GM19455 (cell line): ENCODE measurements at regions not wholly inside any gene's neighbourhood (a gene's known extent, or its start where the extent isn't known, plus 50 kb on each side); places are given as distances from the start of the nearest gene placed in this dataset.
A peak's percentile ranks its signal among the peaks of the same experiment; 100 is the strongest.

Source experiments
- ATAC-seq: cut with Tn5 transposase; IDR thresholded peaks from one replicate; pipeline ENCODE4 v1.9.1; 2021; ENCODE audit not compliant: unreplicated experiment

DNA sequence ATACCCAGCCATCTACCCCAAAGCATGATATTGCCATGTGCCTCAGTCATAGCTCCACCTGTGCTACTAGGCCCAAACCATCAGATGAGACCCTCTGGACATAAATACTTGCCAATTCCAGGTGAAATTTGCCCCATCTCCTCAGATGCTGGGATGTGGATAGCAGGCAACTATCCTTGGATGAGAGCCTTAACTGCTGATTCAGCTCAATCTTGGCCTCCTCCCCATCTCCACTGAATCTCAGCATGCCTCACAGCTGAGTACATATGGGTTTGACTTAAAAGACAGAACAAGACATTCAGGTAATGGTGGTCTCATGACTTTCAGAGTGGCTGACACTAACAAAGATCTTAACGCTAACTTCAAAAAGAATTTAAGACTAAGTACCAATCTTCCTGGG is 50.8 kb upstream of the KLHL13 start:
- no peak for ATAC-seq

DNA sequence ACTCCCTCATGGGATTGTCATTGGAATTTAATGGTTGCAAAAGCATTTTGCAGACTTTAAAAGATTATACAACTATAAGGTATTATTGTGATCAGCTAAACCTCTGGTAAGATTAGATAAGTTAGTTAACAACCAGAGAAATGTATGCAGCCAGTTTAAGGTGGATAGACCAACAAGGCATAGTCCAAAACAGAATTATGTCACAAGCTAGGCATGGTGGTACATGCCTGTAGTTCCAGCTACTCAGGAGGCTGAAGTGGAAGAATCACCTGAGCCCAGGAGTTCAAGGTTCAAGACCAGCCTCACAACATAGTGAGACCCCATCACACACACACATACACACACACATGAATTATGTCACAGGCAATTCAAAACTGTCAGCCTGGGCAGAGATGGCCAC is 54.7 kb upstream of the KLHL13 start:
- no peak for ATAC-seq

DNA sequence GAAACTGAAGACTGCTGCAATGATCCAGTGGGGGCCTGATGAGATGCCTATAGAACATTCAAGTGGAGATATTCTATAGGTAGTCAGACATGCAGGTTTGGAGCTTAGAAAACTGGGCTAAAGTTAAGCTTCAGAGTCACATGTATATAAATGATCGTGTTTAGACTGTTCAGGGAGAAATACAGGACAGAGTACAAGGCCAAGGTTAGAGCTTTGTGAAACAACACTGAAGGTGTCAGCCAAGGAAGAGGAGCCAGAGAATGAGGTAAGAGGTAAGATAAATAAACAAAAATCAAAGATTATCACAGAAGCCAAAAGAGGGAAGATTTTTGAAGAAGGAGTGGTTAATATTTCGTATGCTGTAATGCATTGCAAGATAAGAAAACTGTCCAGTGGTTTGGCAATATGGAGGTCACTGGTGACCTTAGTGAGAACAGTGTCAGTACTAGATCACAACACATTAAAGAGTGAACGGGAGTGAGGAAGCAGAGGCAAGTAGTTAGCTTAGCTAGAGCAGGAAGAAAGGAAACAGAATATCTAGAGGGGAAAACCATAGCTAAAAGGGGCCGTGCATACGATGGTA is 58.0 kb upstream of the KLHL13 start:
- ATAC-seq, result no peak

DNA sequence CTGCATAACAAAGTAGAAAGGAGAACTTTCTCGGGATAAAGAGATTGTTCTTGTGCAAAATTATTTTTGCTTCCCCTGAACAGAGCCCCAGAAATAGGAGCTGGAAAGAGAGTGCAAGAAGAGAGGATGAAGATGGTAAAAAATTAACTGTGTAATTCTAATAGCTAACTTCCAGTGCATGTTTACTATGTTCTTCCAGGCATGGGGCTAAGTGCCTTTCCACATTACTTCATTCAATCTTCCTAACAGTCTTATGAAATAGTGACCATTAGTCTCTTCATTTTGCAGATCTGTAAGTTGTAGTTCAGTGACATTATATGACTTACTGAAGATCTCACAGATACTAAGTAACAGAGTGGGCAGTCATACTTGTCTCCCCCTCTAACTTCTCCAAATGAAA is 61.1 kb upstream of the KLHL13 start:
- no peak for ATAC-seq

DNA sequence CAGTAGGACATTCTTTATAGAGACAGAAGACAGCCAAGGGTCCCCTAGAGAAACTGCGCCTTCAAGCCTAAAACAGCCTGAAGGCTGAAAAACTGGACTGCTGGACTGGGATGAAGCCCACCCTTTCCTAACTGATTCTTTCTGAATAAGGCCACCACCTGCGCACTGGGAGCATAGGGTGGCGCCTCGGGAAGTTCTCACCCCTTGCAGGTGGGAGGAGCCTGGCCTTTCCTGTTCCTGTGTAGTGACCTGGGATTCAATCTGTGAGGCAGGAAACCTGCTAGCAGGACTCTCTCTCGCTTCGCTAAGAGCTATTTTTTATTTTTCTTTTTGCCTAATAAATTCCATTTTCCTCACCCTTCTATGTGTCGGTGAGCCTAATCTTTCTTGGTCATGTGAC is 61.8 kb upstream of the KLHL13 start:
- no peak for ATAC-seq

DNA sequence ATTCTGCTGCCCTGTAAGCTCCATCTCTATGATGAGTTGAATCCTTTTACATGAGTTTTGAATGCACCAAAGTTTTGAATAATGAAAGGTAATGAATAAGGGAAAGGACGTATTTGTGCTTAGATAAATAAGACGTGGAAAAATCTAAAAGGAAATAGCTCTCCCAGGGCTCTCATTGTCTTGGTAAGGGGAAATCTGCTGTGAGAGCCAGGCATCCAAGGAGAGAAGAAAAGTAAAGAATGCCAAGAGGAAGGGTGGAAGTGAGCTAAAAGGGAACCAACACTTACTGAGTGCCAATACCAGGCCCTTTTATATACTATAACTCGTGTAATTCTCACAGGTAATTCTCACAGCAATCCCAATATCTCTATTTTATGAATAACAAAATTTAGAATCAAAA is 62.6 kb upstream of the KLHL13 start:
- ATAC-seq, result no peak

DNA sequence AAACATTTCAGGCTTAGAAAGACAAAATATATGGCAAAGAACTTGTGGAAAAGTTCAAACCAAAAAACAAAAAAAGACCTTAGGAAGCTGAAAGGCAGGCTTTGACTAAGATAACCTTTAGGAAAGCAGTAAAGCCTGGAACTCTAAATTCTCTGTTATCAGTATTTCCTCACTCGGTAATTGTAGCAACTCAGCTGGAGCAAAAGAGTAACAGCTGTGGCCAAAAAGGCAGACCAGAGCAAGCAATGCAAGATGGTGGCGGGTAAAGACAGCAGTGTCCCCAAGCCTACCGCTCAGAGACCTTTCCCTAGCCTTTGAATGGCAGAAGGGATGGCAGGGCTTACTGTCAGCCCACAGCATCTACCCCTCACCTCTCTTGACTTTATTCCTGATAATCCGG is 63.1 kb upstream of the KLHL13 start:
- ATAC-seq, result no peak

DNA sequence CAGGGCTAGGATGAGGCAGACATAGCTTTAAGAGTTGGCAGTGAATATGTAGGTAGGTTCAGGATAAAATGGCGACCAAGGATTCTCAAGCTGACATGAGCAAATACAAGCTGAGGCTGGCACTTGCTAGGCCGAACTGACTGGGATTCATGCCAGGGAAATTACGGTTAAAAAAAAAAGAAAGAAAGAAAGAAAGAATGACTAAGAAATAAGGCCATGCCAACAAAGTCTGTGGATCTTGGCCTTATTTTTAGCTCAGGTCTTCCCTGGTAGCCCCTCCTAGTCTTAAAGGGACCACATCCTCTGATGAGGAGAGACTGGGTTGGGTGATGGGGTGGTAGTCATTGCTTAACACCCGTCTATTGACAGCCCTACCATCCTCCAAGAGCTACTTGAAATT is 64.4 kb upstream of the KLHL13 start:
- no peak for ATAC-seq

DNA sequence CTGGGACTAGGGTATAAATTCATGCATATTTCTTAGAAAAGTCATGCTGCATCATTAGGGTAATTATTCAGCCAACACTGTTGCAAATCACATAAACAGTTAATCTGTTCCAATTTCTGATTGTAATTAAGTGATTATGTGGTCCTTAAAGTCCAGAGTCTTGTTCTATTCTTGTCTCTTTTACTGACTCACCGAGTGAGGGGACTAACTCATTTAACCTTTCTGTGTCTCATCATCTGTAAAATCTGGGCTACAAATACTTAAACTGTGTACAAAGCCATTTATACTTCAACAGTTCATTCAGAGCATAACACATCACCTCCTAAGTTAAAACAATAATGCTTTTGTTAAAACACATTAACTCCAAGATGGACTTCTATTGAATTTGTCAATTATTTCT is 65.4 kb upstream of the KLHL13 start:
- ATAC-seq, result no peak

DNA sequence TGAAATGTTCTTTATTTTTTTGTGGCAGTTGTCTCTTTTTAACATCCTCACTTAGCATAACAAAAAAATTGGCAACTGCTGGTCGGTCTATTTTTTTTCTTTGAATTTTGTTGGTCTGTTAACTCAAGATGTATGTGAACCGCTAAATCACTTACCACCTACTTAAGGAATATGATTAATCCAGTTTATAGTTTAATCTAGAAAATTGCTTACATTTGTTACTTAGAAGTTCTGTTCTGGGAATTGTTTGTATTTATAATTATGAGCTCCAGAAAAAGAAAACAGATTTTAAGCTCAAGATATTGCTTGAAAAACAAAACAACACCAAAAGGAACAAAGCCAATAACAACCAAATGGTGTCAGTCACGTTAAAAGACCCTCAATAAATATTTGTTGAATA is 66.1 kb upstream of the KLHL13 start:
- no peak for ATAC-seq

DNA sequence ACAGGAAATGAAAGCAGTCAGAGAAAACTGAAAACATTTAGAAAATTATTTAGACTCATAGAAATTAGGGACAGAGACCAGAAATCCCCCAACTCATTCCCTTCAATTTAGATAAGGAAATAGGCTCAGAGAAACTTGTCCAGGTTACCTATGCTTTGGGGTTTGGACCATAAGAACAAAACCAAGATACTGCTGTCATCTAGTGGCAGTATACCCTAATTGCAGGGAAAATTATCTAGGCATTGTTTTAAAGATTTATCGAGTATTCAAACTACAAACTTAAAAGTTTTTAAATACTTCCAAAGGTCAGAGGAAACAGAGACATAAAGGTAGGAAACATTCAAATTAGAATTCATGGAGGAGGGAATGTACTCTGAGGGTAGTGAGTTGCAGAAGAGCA is 67.0 kb upstream of the KLHL13 start:
- ATAC-seq, result no peak

DNA sequence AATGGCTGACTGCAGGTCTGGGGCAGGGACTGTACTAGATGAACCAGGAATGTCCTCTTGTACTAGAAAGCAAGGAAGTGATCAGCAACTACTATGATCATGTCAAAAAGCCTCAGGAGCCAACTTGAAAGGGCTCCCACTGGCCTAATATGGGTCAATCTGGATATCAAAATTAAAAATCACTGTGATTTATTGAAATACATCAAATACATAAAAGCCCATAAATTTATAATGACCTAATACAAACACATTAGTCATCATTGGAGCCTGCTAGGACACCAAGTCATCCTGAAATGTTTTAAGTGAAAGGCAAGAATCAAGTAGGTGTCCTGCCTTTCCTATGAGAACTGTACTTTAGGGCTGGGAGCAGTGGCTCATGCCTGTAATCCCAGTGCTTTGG is 70.5 kb upstream of the KLHL13 start:
- ATAC-seq, result no peak

DNA sequence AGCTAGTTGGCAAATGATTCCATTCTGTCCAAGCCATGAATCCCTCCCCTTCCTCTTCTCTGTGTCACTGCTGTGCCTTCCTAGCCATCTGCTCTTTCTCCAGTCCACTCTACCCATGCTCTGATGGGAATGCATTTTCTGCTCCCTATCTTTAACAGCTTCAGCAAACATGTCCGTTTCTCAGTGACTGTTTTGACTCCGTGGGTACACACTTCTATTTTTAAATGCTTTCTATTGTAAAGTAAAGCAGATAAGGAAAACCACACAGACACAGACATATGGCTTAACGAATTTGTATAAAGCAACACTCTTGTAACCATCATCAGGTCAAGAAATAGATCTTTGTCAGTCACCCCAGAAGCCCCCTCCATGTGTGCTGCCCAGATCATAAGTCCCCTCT is 72.4 kb upstream of the KLHL13 start:
- ATAC-seq, result no peak

DNA sequence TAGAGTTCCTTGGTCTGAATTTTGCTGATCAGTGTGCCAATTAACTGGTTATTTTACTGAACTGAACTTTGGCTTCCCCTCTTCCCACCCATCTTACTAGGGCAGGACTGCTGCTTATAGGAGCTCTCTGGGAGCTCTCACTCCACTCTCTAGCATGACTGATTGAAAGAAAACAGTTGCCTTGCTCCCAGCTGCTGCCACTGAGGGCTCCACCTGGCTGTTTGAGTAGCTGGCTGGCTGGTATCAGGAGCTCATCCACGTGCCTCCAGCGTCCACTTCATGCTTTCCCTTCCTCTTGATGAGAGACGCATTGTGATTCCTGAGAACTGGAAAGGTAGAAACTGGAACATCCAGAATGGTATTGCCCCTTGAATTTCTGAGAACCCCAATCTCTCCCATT is 73.0 kb upstream of the KLHL13 start:
- ATAC-seq, result no peak

DNA sequence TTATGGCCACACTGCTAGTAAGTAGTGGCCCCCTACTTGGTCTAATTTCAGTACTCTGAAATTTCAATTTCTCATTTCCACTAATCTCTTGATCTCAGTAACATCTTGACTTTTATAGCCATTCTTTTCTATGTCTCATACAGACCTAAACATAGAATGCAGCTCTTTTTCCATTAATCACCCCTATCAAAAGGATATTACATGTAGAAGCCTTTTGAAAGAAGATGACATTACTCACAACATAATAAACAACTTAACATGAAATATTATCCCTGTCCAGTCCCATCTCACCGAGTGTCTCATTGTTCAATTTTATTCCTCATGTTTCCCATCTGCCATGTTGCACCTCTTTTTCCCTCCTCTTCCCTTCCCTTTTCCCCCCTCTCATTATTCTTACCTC is 81.1 kb upstream of the KLHL13 start:
- ATAC-seq, result no peak

DNA sequence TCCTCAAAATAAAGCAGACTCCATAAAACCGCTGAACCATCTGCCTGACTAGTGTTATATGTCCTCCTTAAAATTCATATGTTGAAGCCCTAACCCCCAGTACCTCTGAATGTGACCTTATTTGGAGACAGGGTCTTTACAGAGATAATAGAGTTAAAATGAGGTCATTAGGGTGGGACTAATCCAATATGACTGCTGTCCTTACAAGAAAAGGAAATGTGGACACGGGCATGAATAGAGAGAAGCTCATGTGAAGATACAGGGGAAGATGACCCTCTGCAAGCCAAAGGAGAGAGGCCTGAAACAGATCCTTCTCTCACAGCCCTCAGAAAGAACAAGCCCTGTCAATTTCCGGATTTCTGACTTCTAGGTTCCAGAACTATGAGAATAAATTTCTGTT is 82.0 kb upstream of the KLHL13 start:
- no peak for ATAC-seq

DNA sequence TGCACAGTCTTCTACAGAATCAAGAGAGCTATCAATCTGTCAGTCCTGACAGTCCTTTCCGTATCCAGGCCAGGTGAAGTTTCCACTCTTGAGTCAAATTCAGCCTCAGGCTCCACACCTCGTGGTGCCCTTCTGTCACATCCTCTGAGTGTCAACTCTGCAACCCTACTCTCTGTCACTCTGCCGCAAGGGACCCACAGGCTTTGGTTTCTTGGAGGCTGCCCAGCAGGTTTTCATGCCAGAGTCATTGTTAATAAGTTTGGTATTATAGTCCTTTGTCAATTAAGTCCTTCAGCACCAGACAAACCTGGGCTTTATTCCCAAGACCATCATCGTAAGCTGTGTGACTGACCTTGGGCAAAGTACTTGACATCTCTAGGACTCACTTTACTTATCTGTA is 83.4 kb upstream of the KLHL13 start:
- ATAC-seq, result no peak

DNA sequence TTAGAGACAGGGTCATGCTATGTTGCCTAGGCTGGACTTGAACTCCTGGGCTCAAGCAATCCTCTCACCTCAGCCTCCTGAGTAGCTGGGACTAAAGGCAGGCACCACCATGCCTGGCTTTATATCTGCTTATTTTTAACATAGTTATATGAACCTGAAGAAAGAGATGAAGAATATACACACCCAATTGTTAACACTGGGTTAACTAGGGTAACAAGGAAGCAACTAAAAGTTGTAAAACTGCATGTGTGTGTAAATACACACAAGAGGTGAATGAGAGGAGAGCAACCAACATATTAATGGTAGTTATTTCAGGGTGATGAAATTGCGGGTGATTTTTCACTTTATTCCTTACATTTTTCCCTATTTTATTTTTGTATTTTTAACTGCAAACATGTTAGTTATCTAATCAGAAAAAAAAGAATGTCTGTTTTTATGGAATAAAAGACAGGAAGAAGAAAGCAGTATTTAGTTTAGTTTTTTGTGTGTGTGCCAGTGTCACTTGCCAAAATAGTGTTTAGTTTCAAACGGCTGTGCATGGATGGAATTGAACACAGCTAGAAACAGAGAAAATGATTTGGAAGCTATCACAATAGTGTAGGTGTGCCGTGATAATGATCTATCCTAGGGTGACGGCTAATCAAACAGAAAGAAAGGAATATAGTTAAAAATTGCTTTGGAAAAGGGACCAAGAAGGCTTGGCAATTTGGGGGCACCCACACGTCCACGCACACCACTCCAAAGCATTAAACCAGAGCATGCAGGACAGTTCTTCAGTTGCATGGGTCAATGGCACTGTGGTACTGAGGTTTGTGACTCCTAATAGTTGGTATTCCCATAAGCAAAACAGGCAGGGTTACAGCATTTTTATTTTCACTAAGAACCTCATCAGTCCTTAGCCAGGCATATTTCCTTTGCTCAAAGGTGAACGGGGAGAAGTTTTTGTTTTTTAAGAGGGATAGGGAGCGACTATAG is 89.1 kb upstream of the KLHL13 start:
- ATAC-seq, result no peak

DNA sequence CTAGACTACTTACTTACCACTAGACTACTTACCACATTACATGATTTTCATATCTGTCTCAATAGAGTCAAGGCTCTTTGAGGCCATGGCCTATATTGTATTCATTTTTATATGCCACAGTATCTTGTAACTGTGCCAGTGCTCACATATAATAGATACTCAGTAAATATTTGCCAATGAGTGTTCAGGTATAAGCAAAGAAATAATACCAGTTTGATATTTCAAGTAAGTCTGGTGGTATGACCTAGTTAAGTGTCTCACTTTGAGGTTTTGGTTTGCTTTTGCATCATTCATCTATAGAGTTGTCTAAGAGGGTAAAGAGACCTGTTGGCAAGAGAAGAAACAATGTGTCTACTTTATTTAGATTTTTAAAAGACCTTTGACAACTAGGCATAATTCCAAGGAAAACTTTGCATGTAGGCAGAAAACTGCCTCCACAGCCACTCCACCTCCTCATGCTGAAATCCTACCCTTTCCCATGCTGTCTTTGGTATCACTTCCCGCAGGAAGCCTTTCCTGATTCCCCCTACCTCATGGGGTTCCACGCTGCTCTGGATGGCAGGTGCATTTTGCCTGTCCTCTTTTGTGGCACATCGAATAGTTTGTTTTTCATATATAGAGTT is 91.3 kb upstream of the KLHL13 start:
- no peak for ATAC-seq

DNA sequence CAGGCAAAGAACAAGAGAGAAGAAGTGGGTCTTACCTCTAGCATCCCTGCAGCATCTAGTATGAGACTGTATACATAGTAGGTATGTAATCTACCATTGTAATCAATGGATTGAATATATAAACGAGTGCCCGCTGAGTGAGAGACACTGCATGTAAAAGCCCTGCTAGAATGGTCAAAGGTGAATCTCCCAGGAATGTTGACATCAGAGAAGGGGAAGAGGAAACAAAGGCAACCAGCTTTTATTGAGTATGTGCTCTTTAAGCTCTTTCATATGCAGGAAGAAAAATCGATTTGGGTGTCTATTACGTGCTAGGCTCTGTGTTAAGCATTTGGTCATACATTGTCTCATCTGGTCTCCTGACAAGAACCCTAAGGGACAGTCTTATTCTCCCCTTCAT is 91.9 kb upstream of the KLHL13 start:
- ATAC-seq, result no peak

DNA sequence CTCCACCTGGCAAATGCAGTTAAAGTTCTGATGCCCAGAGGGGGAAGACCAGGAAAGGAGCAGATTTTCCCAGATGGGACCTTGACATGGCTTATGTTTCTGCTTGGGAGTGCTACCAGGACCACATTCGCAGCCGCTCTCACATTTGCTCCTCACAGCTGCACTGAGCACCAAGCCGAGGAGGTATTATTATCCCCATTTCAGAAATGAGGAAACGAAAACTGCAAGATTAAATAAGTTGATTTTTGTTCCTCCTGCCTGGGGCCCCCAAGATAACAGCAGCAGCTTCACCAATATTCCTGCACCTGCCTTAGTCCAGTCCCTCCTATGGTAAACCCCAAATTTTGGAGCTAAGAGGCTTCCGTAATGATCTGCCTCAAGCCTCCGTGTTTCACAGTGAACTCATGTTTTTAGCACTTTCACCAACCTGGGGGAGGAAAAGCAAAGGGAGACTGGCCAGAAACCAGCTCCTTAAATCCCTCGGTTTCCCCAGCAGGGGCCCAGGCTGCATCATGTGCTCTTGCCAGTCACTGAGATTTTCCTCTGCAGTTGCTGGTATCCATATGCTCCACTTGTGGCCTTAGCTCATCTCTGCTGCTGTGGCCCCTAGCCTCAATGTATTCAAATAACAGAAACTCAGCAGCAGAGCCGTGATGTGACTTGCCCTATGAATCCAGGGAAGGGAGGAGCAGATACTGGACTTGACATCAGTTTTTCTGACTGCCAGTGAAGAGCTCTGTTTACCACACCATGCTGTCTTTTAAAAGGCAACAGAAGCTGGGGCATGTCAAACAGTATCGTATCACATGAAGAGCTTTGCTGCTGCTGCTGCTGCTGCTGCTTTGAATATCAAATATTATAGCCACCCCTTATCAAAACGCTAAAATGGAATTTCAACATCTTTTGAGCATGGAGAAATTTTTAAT is 95.5 kb upstream of the KLHL13 start:
- peak; percentile 55 for ATAC-seq
